ENCODE measurements at regions not wholly inside any gene's neighbourhood (a gene's known extent, or its start where the extent isn't known, plus 50 kb on each side); places are given as distances from the start of the nearest gene placed in this dataset.

DNA sequence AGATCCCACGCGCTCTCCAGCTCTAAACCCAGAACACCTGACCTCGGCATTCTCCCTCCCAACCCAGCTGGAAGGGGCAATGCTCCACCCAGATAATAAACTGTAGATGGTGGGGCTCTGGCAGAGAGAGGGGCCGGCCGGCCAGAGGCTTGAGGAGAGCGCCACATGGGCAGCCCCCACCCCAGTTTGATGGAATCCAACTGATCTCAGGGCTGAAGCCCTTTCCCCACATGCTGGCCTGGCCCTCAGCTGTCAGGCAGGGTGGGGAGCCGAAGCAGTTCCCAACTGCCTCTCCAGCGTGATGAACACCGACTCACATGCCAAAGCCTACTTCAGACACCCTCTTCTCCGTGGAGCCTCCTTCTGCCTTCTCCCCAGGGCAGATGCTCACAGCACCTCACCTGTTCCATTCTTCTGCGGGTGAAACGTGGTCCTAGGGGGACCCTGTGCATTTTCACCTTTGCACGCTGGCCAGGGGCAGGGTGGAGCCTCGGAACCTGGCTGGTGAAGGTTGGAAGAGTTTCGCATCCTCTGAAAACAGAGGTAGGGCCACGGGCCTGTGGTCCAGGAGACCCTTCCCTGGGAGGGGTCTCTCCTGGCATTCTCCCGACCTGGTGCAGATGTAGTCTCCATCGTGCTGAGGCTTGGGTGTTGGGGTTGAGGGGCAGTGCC lies 65.7 kb upstream of the ZNF469 start:
- H3K36me3 ChIP-seq (replicated peaks; ENCODE audit: low read depth, low read length): no peaks in the 10 kb centered on the region
- no peak overlapping the region for H2AFZ ChIP-seq (ENCODE audit: low read depth, low read length)
- H3K27me3 ChIP-seq (ENCODE audit: low read depth, low read length): 0 out of 2 replicates have a peak, but pooled peaks cover 4% of the 10 kb centered on the region
- no peaks in the 10 kb centered on the region for H3K9me3 ChIP-seq (ENCODE audit: insufficient read depth, low read length)
- H3K27ac ChIP-seq (ENCODE audit: low read length): no peak overlapping the region
- no peaks in the 10 kb centered on the region for H4K20me1 ChIP-seq (ENCODE audit: insufficient read depth, low read length)
- no peak overlapping the region for H3K9ac ChIP-seq (ENCODE audit: low read length)
- no peak overlapping the region for H3K4me2 ChIP-seq (ENCODE audit: low read length)
- no peak overlapping the region for H3K4me3 ChIP-seq (ENCODE audit: low read length)
- no peaks in the 10 kb centered on the region for H3K79me2 ChIP-seq (ENCODE audit: low read length)
- TF ChIP-seq, protein P1, sequence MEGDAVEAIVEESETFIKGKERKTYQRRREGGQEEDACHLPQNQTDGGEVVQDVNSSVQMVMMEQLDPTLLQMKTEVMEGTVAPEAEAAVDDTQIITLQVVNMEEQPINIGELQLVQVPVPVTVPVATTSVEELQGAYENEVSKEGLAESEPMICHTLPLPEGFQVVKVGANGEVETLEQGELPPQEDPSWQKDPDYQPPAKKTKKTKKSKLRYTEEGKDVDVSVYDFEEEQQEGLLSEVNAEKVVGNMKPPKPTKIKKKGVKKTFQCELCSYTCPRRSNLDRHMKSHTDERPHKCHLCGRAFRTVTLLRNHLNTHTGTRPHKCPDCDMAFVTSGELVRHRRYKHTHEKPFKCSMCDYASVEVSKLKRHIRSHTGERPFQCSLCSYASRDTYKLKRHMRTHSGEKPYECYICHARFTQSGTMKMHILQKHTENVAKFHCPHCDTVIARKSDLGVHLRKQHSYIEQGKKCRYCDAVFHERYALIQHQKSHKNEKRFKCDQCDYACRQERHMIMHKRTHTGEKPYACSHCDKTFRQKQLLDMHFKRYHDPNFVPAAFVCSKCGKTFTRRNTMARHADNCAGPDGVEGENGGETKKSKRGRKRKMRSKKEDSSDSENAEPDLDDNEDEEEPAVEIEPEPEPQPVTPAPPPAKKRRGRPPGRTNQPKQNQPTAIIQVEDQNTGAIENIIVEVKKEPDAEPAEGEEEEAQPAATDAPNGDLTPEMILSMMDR (IDR thresholded peaks at IDR 0.05; ENCODE audit: low read depth, low read length): no peak
- no peak for TF ChIP-seq EZH2phosphoT487 (IDR thresholded peaks at IDR 0.05; ENCODE audit: low read depth)
- H3K4me1 ChIP-seq (ENCODE audit: low read length): no peaks in the 10 kb centered on the region

DNA sequence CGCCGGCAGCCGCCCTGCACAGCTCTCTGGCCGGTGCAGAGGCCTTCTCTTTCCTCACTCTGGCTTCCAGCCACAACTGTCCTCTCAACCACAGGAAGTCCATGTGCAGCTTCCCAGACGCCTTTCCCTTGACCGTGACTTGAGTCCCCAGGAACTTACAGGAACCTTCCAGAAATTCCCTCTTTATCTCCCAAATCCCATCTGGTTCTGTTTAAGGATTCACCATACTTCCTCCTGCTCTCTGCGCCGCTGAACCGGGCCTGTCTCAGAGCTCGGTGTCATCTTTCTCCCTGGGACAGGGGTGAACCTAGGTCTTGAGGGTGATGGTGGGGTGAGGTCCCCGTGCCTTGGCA lies 65.2 kb upstream of the ZNF469 start:
- Histone ChIP-seq H3K4me1 (ENCODE audit: low read length) (no peaks in the 10 kb centered on the region), H2AFZ (ENCODE audit: low read depth, low read length) (no peak overlapping the region), H3K9me3 (ENCODE audit: insufficient read depth, low read length) (no peaks in the 10 kb centered on the region), H3K9ac (ENCODE audit: low read length) (no peak overlapping the region), H3K79me2 (ENCODE audit: low read length) (no peaks in the 10 kb centered on the region), H4K20me1 (ENCODE audit: insufficient read depth, low read length) (no peaks in the 10 kb centered on the region), H3K36me3 (replicated peaks; ENCODE audit: low read depth, low read length) (no peaks in the 10 kb centered on the region), H3K27me3 (ENCODE audit: low read depth, low read length) (0 out of 2 replicates have a peak, but pooled peaks cover under 1% of the 10 kb centered on the region), H3K27ac (ENCODE audit: low read length) (no peak overlapping the region), H3K4me3 (ENCODE audit: low read length) (no peak overlapping the region), H3K4me2 (ENCODE audit: low read length) (no peak overlapping the region)
- no peak for TF ChIP-seq EZH2phosphoT487 (IDR thresholded peaks at IDR 0.05; ENCODE audit: low read depth)
- TF ChIP-seq, protein P1 (IDR thresholded peaks at IDR 0.05; ENCODE audit: low read depth, low read length): no peak

DNA sequence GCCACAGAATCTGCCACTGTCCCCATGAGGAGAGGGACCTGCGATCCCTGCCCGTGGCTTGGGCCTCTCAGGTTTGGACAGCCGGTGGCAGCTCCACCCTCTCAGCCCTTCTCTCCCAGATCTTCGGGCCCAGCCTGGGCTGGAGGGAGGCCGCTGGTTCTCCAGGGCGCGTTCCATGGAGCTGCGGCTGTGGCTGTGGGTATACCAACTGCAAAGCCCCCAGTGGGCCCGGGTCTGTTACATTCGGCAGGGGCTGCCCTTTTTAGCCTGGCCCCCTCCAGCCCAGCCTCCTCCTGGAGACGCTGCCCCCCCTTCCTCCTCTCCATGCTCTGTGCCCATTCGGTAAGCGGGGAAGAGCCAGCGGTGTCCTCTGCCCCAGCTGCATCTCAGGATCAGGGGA lies 64.7 kb upstream of the ZNF469 start:
- H3K9ac ChIP-seq (ENCODE audit: low read length): no peak overlapping the region
- H3K27ac ChIP-seq (ENCODE audit: low read length): no peak overlapping the region
- H2AFZ ChIP-seq (ENCODE audit: low read depth, low read length): no peak overlapping the region
- no peaks in the 10 kb centered on the region for H3K4me1 ChIP-seq (ENCODE audit: low read length)
- H3K4me3 ChIP-seq (ENCODE audit: low read length): no peak overlapping the region
- H4K20me1 ChIP-seq (ENCODE audit: insufficient read depth, low read length): no peaks in the 10 kb centered on the region
- H3K4me2 ChIP-seq (ENCODE audit: low read length): no peak overlapping the region
- no peaks in the 10 kb centered on the region for H3K36me3 ChIP-seq (replicated peaks; ENCODE audit: low read depth, low read length)
- H3K9me3 ChIP-seq (ENCODE audit: insufficient read depth, low read length): no peaks in the 10 kb centered on the region
- TF ChIP-seq EZH2phosphoT487 (IDR thresholded peaks at IDR 0.05; ENCODE audit: low read depth): no peak
- TF ChIP-seq, protein P1 (IDR thresholded peaks at IDR 0.05; ENCODE audit: low read depth, low read length): no peak
- H3K27me3 ChIP-seq (ENCODE audit: low read depth, low read length): no peaks in the 10 kb centered on the region
- no peaks in the 10 kb centered on the region for H3K79me2 ChIP-seq (ENCODE audit: low read length)

DNA sequence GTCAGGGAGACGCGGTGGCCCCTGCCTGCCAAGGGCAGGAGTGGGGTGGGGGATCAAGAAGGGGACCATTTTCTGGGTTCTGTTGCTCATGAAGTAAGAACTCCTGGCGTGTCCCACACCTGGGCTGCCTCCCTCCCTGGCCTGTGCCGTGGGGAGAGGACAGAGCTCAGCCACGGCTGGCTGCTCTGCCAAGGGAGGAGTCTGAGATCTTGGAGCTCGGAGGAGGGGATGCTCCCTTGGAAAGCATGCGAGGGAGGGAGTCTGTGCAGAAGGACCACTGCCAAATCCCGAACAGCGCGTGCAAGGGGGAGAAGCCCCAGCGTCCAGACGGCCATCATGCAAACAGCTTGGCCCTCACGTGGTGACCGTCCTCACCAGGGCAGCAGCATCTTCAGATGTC lies 64.2 kb upstream of the ZNF469 start:
- Histone ChIP-seq H3K27ac (ENCODE audit: low read length) (no peak overlapping the region), H2AFZ (ENCODE audit: low read depth, low read length) (no peak overlapping the region), H3K36me3 (replicated peaks; ENCODE audit: low read depth, low read length) (no peaks in the 10 kb centered on the region), H4K20me1 (ENCODE audit: insufficient read depth, low read length) (no peaks in the 10 kb centered on the region), H3K9ac (ENCODE audit: low read length) (no peak overlapping the region), H3K4me1 (ENCODE audit: low read length) (no peaks in the 10 kb centered on the region), H3K9me3 (ENCODE audit: insufficient read depth, low read length) (no peaks in the 10 kb centered on the region), H3K4me2 (ENCODE audit: low read length) (no peak overlapping the region), H3K79me2 (ENCODE audit: low read length) (no peaks in the 10 kb centered on the region), H3K4me3 (ENCODE audit: low read length) (no peak overlapping the region), H3K27me3 (ENCODE audit: low read depth, low read length) (no peaks in the 10 kb centered on the region)
- TF ChIP-seq EZH2phosphoT487 (IDR thresholded peaks at IDR 0.05; ENCODE audit: low read depth): no peak
- TF ChIP-seq, protein P1 (IDR thresholded peaks at IDR 0.05; ENCODE audit: low read depth, low read length): no peak
